ENCODE measurements at regions not wholly inside any gene's neighbourhood (a gene's known extent, or its start where the extent isn't known, plus 50 kb on each side); places are given as distances from the start of the nearest gene placed in this dataset.

DNA sequence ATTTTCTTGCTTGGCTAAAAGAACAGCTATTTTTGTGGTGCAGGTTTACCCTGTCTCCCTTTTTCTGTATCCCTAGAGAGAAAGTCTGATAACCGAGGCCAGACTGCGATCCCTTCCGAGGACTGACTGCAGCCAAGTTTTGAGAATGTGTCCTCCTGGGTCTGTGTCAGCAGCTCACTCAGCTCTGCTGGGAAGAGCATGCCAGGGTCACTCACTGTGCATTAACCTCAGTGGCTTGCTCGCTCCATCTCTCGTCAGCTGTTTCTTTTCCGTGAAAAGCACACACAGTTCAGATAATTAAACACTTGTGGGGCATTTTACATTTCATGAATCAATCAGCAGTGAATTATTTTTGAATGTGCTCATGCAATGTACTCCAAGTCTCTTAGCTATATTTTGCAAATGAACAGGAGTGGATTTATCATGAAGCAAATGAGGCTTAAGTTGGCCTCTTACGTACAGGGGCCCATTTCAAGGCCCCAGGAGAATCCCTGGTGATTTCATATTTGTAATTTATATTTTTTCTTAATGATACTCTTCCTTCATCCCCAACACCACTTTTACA lies 252.1 kb downstream of the SMARCA2 start:
- DNase-seq (ENCODE audit: extremely low read depth in 1 of 4, low spot score in 3 of 4) = no peak
- no peak overlapping the region for H3K4me3 ChIP-seq
- in situ Hi-C loops (cut with MboI) (no loop called here), intact Hi-C loops (cut with micrococcal nuclease) (no loop called here)
- H3K27me3 ChIP-seq (ENCODE audit: control insufficient read depth in 2 of 2, insufficient read depth in 2 of 2, low read length in 2 of 2) = no peaks in the 10 kb centered on the region
- H3K9me1 ChIP-seq (ENCODE audit: control insufficient read depth, insufficient read depth, low read length) = no peaks in the 10 kb centered on the region
- no peak overlapping the region for H3K9ac ChIP-seq (ENCODE audit: insufficient read depth in 1 of 2, low read depth in 2 of 2, low read length in 2 of 2)
- ChIA-PET CTCF (ENCODE audit: low intra/inter-chr PET ratio) (no interaction called here), POLR2A (no interaction called here)
- FAIRE-seq = no peak
- no peaks in the 10 kb centered on the region for H3K9me3 ChIP-seq (replicated peaks; ENCODE audit: control insufficient read depth, insufficient read depth, low read depth, low read length)
- H4K20me1 ChIP-seq (replicated peaks; ENCODE audit: control insufficient read depth, insufficient read depth, low read length) = no peaks in the 10 kb centered on the region
- no peak for ATAC-seq
- H2AFZ ChIP-seq (ENCODE audit: low read depth, low read length) = no peak overlapping the region
- H3K4me1 ChIP-seq (replicated peaks in 1 of 2; ENCODE audit: control insufficient read depth in 2 of 2, insufficient read depth in 2 of 2, low read length in 2 of 2) = no peaks in the 10 kb centered on the region
- 6% methylated on average over 5 of the region's 7 CpGs for WGBS (ENCODE audit: insufficient coverage, low coverage, missing lambda C conversion rate)
- TF ChIP-seq MEF2D (tag; conservative IDR thresholded peaks at IDR 0.05; ENCODE audit: low read depth) (no peak), L3MBTL2 (IDR thresholded peaks at IDR 0.05) (no peak)
- H3K4me2 ChIP-seq (ENCODE audit: insufficient read depth, low read length) = no peak overlapping the region
- H3K27ac ChIP-seq (ENCODE audit: extremely low read depth, low read depth, low read length) = no peak overlapping the region
- H3K79me2 ChIP-seq (ENCODE audit: control insufficient read depth, insufficient read depth, low read length) = no peaks in the 10 kb centered on the region
- H3K36me3 ChIP-seq (ENCODE audit: control insufficient read depth, insufficient read depth, low read length) = no peaks in the 10 kb centered on the region
- BruUV-seq (replicated peaks) = no TSS peak

DNA sequence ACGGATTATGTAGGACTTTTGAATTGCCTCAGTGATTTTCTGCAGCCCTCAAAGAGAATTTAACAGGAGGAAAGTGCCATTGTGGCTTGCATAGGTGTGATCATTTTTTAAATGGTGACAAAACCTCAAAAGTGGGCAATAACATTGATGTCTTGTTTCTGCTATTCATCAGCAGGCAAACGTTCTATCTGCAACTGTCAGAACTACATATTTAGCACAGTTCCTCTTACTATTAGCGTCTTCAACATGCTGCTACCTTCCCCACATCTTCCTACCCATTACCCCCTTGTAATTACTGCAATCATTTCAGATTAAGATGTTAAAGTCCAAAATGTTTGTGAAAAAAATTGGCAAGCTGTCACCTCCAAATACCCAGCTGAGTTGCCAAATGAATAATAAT lies 254.6 kb downstream of the SMARCA2 start:
- no peak overlapping the region for H3K4me3 ChIP-seq
- in situ Hi-C loops (cut with MboI) = no loop called here
- BruUV-seq (replicated peaks) = no TSS peak

More for the DNA sequence above, 254.6 kb downstream of the SMARCA2 start:
- Histone ChIP-seq H3K27ac (ENCODE audit: extremely low read depth, low read depth, low read length) (no peak overlapping the region), H2AFZ (ENCODE audit: low read depth, low read length) (no peak overlapping the region), H3K79me2 (ENCODE audit: control insufficient read depth, insufficient read depth, low read length) (no peaks in the 10 kb centered on the region), H3K9me1 (ENCODE audit: control insufficient read depth, insufficient read depth, low read length) (no peaks in the 10 kb centered on the region), H4K20me1 (replicated peaks; ENCODE audit: control insufficient read depth, insufficient read depth, low read length) (no peaks in the 10 kb centered on the region), H3K27me3 (ENCODE audit: control insufficient read depth in 2 of 2, insufficient read depth in 2 of 2, low read length in 2 of 2) (no peaks in the 10 kb centered on the region), H3K9ac (ENCODE audit: insufficient read depth in 1 of 2, low read depth in 2 of 2, low read length in 2 of 2) (no peak overlapping the region), H3K4me2 (ENCODE audit: insufficient read depth, low read length) (no peak overlapping the region), H3K36me3 (ENCODE audit: control insufficient read depth, insufficient read depth, low read length) (no peaks in the 10 kb centered on the region), H3K9me3 (replicated peaks; ENCODE audit: control insufficient read depth, insufficient read depth, low read depth, low read length) (no peaks in the 10 kb centered on the region), H3K4me1 (replicated peaks in 1 of 2; ENCODE audit: control insufficient read depth in 2 of 2, insufficient read depth in 2 of 2, low read length in 2 of 2) (no peaks in the 10 kb centered on the region)
- FAIRE-seq (no peak), ATAC-seq (no peak), DNase-seq (ENCODE audit: extremely low read depth in 1 of 4, low spot score in 3 of 4) (no peak)
- ChIA-PET CTCF (ENCODE audit: low intra/inter-chr PET ratio) (no interaction called here), POLR2A (interaction anchor here (0.7 kb wide), 1 partner anchor 1229 kb away, joined by 3 read pairs; no protein-coding TSS in a partner anchor)
- intact Hi-C loops (cut with micrococcal nuclease) = no loop called here
- WGBS (ENCODE audit: insufficient coverage, low coverage, missing lambda C conversion rate) = 0% methylated on average over 2 of the region's 3 CpGs
- no peak for TF ChIP-seq EWSR1 (IDR thresholded peaks at IDR 0.05; ENCODE audit: borderline replicate concordance, low read depth, partially characterized antibody)
- no peak for TF ChIP-seq ZNF212 (CRISPR knock-in tag; IDR thresholded peaks at IDR 0.05)
- TF ChIP-seq, protein P1, sequence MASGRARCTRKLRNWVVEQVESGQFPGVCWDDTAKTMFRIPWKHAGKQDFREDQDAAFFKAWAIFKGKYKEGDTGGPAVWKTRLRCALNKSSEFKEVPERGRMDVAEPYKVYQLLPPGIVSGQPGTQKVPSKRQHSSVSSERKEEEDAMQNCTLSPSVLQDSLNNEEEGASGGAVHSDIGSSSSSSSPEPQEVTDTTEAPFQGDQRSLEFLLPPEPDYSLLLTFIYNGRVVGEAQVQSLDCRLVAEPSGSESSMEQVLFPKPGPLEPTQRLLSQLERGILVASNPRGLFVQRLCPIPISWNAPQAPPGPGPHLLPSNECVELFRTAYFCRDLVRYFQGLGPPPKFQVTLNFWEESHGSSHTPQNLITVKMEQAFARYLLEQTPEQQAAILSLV (tag; IDR thresholded peaks at IDR 0.05) = no peak
- TF ChIP-seq, protein P2, sequence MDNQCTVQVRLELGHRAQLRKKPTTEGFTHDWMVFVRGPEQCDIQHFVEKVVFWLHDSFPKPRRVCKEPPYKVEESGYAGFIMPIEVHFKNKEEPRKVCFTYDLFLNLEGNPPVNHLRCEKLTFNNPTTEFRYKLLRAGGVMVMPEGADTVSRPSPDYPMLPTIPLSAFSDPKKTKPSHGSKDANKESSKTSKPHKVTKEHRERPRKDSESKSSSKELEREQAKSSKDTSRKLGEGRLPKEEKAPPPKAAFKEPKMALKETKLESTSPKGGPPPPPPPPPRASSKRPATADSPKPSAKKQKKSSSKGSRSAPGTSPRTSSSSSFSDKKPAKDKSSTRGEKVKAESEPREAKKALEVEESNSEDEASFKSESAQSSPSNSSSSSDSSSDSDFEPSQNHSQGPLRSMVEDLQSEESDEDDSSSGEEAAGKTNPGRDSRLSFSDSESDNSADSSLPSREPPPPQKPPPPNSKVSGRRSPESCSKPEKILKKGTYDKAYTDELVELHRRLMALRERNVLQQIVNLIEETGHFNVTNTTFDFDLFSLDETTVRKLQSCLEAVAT (IDR thresholded peaks at IDR 0.05) = no peak
- TF ChIP-seq, protein P3, sequence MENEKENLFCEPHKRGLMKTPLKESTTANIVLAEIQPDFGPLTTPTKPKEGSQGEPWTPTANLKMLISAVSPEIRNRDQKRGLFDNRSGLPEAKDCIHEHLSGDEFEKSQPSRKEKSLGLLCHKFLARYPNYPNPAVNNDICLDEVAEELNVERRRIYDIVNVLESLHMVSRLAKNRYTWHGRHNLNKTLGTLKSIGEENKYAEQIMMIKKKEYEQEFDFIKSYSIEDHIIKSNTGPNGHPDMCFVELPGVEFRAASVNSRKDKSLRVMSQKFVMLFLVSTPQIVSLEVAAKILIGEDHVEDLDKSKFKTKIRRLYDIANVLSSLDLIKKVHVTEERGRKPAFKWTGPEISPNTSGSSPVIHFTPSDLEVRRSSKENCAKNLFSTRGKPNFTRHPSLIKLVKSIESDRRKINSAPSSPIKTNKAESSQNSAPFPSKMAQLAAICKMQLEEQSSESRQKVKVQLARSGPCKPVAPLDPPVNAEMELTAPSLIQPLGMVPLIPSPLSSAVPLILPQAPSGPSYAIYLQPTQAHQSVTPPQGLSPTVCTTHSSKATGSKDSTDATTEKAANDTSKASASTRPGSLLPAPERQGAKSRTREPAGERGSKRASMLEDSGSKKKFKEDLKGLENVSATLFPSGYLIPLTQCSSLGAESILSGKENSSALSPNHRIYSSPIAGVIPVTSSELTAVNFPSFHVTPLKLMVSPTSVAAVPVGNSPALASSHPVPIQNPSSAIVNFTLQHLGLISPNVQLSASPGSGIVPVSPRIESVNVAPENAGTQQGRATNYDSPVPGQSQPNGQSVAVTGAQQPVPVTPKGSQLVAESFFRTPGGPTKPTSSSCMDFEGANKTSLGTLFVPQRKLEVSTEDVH (IDR thresholded peaks at IDR 0.05; ENCODE audit: low read depth, partially characterized antibody) = no peak
- TF ChIP-seq RBM22 (IDR thresholded peaks at IDR 0.05; ENCODE audit: low read depth, low read length, poor library complexity, severe bottlenecking) = no peak
- no peak for TF ChIP-seq TAF1 (IDR thresholded peaks at IDR 0.05; ENCODE audit: control insufficient read depth, extremely low read depth, insufficient read depth, low read length, severe bottlenecking)
